ENCODE measurements at regions not wholly inside any gene's neighbourhood (a gene's known extent, or its start where the extent isn't known, plus 50 kb on each side); places are given as distances from the start of the nearest gene placed in this dataset.

DNA sequence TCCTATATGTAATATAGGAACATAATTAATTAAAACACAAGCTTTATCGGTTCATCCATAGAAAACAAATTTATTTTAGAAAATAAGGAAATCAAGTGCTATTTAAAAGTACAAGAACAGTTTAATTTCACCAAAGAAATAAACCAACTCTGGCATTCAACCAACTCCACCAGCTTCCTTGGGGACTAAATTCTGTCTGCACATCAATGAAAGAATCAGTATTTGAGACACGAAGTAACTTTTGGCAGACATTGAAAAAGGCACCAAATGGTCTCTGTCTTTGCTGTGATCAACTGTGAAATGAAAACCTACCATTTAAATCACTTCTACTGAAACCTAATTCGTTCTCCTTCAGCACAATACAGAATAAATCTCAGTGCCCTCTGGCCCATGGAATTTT lies 719.7 kb upstream of the GRIA3 start:
- Mint-ChIP-seq H3K4me3 (no peak overlapping the region), H3K36me3 (no peaks in the 10 kb centered on the region), H3K27me3 (ENCODE audit: low read depth) (no peaks in the 10 kb centered on the region), H3K4me1 (no peaks in the 10 kb centered on the region), H3K9me3 (peaks cover 40% of the 10 kb centered on the region), H3K27ac (no peak overlapping the region)
- no peak for DNase-seq (ENCODE audit: low spot score in 2 of 2, unreplicated experiment in 2 of 2)
- TF ChIP-seq, protein P1, sequence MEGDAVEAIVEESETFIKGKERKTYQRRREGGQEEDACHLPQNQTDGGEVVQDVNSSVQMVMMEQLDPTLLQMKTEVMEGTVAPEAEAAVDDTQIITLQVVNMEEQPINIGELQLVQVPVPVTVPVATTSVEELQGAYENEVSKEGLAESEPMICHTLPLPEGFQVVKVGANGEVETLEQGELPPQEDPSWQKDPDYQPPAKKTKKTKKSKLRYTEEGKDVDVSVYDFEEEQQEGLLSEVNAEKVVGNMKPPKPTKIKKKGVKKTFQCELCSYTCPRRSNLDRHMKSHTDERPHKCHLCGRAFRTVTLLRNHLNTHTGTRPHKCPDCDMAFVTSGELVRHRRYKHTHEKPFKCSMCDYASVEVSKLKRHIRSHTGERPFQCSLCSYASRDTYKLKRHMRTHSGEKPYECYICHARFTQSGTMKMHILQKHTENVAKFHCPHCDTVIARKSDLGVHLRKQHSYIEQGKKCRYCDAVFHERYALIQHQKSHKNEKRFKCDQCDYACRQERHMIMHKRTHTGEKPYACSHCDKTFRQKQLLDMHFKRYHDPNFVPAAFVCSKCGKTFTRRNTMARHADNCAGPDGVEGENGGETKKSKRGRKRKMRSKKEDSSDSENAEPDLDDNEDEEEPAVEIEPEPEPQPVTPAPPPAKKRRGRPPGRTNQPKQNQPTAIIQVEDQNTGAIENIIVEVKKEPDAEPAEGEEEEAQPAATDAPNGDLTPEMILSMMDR (IDR thresholded peaks at IDR 0.05; ENCODE audit: unreplicated experiment), result no peak

DNA sequence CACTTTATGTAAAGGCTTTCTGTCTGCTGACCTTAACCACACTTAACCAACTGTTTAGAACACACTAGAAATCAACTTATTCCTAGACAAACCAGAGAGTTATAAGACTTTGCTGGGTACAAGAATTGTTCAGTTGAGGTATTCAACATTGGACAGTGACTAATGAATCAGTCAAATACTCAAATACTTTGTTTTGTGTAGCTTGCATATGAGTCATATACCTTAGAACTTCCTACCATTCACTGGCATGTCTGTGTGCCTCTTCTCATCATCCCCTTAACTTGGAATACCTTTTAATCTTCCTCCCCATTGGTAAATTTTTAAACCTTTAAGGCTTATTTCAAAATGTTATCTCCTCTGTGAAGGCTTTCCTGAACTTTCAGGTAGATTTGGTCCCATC lies 708.8 kb upstream of the GRIA3 start:
- Mint-ChIP-seq H3K9me3 (peaks cover 43% of the 10 kb centered on the region), H3K4me3 (no peak overlapping the region), H3K36me3 (no peaks in the 10 kb centered on the region), H3K4me1 (no peaks in the 10 kb centered on the region), H3K27me3 (ENCODE audit: low read depth) (no peaks in the 10 kb centered on the region), H3K27ac (no peak overlapping the region)
- no peak for DNase-seq (ENCODE audit: low spot score in 2 of 2, unreplicated experiment in 2 of 2)
- TF ChIP-seq, protein P1 (IDR thresholded peaks at IDR 0.05; ENCODE audit: unreplicated experiment), result no peak

DNA sequence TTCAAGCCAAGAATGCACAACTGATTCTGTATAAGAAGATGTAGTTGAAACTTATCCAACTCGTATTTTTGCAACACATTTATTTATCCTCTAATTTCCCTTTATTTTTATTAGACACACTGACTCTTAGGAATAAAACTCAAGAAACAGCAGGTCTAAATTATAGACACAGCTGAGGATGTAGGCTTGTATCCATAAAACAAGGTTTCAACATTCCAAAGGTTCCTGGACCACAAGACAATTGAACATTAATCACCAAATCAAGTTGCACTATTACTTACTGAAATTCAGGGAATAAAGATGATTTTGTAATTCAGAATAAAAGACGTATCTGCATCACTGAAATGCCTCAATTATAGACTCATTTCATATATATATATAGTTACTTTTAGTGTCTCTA lies 683.5 kb upstream of the GRIA3 start:
- no peak for DNase-seq (ENCODE audit: low spot score in 2 of 2, unreplicated experiment in 2 of 2)
- peaks cover 40% of the 10 kb centered on the region for H3K9me3 Mint-ChIP-seq
- H3K27me3 Mint-ChIP-seq (ENCODE audit: low read depth), result no peaks in the 10 kb centered on the region
- TF ChIP-seq, protein P1 (IDR thresholded peaks at IDR 0.05; ENCODE audit: unreplicated experiment), result no peak
- H3K4me1 Mint-ChIP-seq, result no peaks in the 10 kb centered on the region
- no peak overlapping the region for H3K4me3 Mint-ChIP-seq
- H3K36me3 Mint-ChIP-seq, result no peaks in the 10 kb centered on the region
- H3K27ac Mint-ChIP-seq, result no peak overlapping the region

DNA sequence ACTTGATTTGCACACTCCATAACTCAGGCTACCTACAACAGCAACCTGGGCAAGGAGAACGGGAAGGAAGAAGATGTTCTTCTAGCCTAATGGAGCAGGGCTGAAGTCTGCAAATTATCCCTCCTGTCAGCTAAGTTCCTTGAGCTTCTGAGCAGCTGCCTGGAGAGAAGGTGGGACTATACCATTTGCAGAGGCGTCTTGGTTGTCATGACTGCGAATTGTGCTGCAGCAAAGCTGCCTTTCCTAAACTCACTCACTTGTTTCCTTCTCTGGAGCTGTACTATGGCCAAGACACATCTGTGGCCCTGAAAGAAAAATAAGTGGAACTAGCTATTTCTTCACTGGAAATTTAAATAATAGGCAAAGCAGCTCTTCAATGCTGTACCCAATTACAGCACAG lies 682.4 kb upstream of the GRIA3 start:
- Mint-ChIP-seq H3K4me1 (no peaks in the 10 kb centered on the region), H3K36me3 (no peaks in the 10 kb centered on the region), H3K9me3 (peaks cover 34% of the 10 kb centered on the region), H3K27me3 (ENCODE audit: low read depth) (no peaks in the 10 kb centered on the region), H3K4me3 (no peak overlapping the region), H3K27ac (no peak overlapping the region)
- TF ChIP-seq, protein P1 (IDR thresholded peaks at IDR 0.05; ENCODE audit: unreplicated experiment), result no peak
- no peak for DNase-seq (ENCODE audit: low spot score in 2 of 2, unreplicated experiment in 2 of 2)

DNA sequence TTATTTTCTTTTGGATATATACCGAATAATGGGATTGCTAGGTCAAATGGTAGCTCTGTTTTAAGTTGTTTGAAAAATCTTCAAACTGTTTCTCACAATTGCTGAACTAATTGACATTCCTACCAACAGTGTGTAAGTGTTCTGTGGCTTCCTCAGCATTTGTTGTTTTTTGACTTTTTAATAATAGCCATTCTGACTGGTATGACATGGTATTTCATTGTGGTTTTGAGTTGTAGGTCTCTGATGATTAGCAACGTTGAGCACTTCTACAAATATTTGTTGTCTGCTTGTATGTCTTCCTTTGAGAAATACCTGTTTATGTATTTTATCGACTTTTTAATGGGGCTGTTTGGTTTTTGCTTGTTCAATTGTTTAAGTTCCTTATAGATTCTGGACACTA lies 680.1 kb upstream of the GRIA3 start:
- Mint-ChIP-seq H3K36me3 (no peaks in the 10 kb centered on the region), H3K9me3 (peaks cover 32% of the 10 kb centered on the region), H3K4me1 (no peaks in the 10 kb centered on the region), H3K27me3 (ENCODE audit: low read depth) (no peaks in the 10 kb centered on the region), H3K4me3 (no peak overlapping the region), H3K27ac (no peak overlapping the region)
- DNase-seq (ENCODE audit: low spot score in 2 of 2, unreplicated experiment in 2 of 2), result no peak
- TF ChIP-seq, protein P1 (IDR thresholded peaks at IDR 0.05; ENCODE audit: unreplicated experiment), result no peak

DNA sequence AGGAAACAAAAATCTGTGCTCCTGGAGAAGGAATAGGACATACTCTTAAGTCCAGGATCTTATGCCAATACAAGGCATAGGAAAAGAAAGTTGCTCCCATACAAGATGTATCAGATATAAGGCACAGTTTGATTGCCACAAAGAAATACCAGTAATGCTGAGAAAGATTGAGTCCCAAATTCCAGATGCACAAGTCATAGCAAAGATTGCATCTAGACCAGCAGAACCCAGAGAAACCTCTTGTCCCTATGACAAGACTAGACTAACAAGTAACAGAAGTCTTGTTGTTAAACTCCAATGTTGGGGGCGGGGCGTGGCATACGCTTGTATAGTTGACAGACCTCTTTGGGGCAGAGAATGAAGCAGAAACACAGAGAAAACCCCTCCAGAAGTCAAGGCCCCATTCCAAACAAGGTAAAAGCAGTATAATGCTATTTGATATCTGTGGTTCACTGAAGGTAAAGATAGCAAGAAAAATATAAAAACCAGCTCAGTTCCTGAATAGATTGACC lies 671.5 kb upstream of the GRIA3 start:
- Mint-ChIP-seq H3K4me3 (no peak overlapping the region), H3K4me1 (no peaks in the 10 kb centered on the region), H3K9me3 (peaks cover 54% of the 10 kb centered on the region), H3K36me3 (no peaks in the 10 kb centered on the region), H3K27me3 (ENCODE audit: low read depth) (no peaks in the 10 kb centered on the region), H3K27ac (no peak overlapping the region)
- DNase-seq (ENCODE audit: low spot score in 2 of 2, unreplicated experiment in 2 of 2), result no peak
- TF ChIP-seq, protein P1 (IDR thresholded peaks at IDR 0.05; ENCODE audit: unreplicated experiment), result no peak

Measured in mesothelial cell of epicardium (in vitro differentiated cells).